H7 (cell line): ENCODE measurements at regions not wholly inside any gene's neighbourhood (a gene's known extent, or its start where the extent isn't known, plus 50 kb on each side); places are given as distances from the start of the nearest gene placed in this dataset.
A peak's percentile ranks its signal among the peaks of the same experiment; 100 is the strongest.

Source experiments
- DNase-seq: peaks from one replicate; pipeline ENCODE4 v3.0.0; 2012
- H3K27me3 ChIP-seq: 2 replicates; pipeline ENCODE4 v1.6.0; 2011; ENCODE audit warnings: mild to moderate bottlenecking, low read length; ENCODE audit not compliant: control insufficient read depth, insufficient read depth
- H3K36me3 ChIP-seq: replicated peaks from 2 replicates; pipeline ENCODE4 v1.5.1; 2011; ENCODE audit warnings: low read length; ENCODE audit not compliant: control insufficient read depth, insufficient read depth
- H3K4me3 ChIP-seq: 2 replicates; pipeline ENCODE4 v1.5.1; 2011; ENCODE audit warnings: low read depth, mild to moderate bottlenecking, control low read depth, low read length, moderate library complexity; ENCODE audit not compliant: insufficient read depth

GRCh38 chr9:23586906-23587305 is 239.1 kb downstream of the ELAVL2 start:
- no peaks in the 10 kb centered on the region for H3K27me3 ChIP-seq
- H3K36me3 ChIP-seq = no peaks in the 10 kb centered on the region
- no peak overlapping the region for H3K4me3 ChIP-seq
- DNase-seq = no peak

- no peak for DNase-seq
- Histone ChIP-seq H3K27me3 (no peaks in the 10 kb centered on the region), H3K36me3 (no peaks in the 10 kb centered on the region), H3K4me3 (no peak overlapping the region)
Measured at GRCh38 chr9:23587433-23587832, 238.6 kb downstream of the ELAVL2 start.

- peak; percentile 7 for DNase-seq
- Histone ChIP-seq H3K27me3 (no peaks in the 10 kb centered on the region), H3K4me3 (no peak overlapping the region), H3K36me3 (no peaks in the 10 kb centered on the region)
Measured at GRCh38 chr9:23587903-23588302, 238.1 kb downstream of the ELAVL2 start.

GRCh38 chr9:23590276-23591000 is 235.6 kb downstream of the ELAVL2 start:
- no peak for DNase-seq
- Histone ChIP-seq H3K4me3 (no peak overlapping the region), H3K36me3 (no peaks in the 10 kb centered on the region), H3K27me3 (no peaks in the 10 kb centered on the region)

GRCh38 chr9:23594421-23594820 is 231.6 kb downstream of the ELAVL2 start:
- Histone ChIP-seq H3K36me3 (no peaks in the 10 kb centered on the region), H3K27me3 (no peaks in the 10 kb centered on the region), H3K4me3 (no peak overlapping the region)
- no peak for DNase-seq

- no peak for DNase-seq
- Histone ChIP-seq H3K4me3 (no peak overlapping the region), H3K36me3 (no peaks in the 10 kb centered on the region), H3K27me3 (no peaks in the 10 kb centered on the region)
Measured at GRCh38 chr9:23596913-23597634, 229.0 kb downstream of the ELAVL2 start.

GRCh38 chr9:23598994-23599393 is 227.0 kb downstream of the ELAVL2 start:
- H3K4me3 ChIP-seq = no peak overlapping the region
- no peaks in the 10 kb centered on the region for H3K27me3 ChIP-seq
- H3K36me3 ChIP-seq = peaks cover 4% of the 10 kb centered on the region
- no peak for DNase-seq

GRCh38 chr9:23603311-23603710 is 222.7 kb downstream of the ELAVL2 start:
- H3K4me3 ChIP-seq = no peak overlapping the region
- peaks cover 7% of the 10 kb centered on the region for H3K36me3 ChIP-seq
- no peaks in the 10 kb centered on the region for H3K27me3 ChIP-seq
- no peak for DNase-seq

- DNase-seq = no peak
- no peak overlapping the region for H3K4me3 ChIP-seq
Measured at GRCh38 chr9:23606107-23606506, 219.9 kb downstream of the ELAVL2 start.

GRCh38 chr9:23608456-23608855 is 217.6 kb downstream of the ELAVL2 start:
- Histone ChIP-seq H3K36me3 (peaks cover 8% of the 10 kb centered on the region), H3K4me3 (no peak overlapping the region), H3K27me3 (no peaks in the 10 kb centered on the region)
- DNase-seq = no peak

More at GRCh38 chr9:23606107-23606506, 219.9 kb downstream of the ELAVL2 start:
- Histone ChIP-seq H3K36me3 (peaks cover 12% of the 10 kb centered on the region), H3K27me3 (no peaks in the 10 kb centered on the region)

- DNase-seq = no peak
- no peaks in the 10 kb centered on the region for H3K27me3 ChIP-seq
- peaks cover 8% of the 10 kb centered on the region for H3K36me3 ChIP-seq
- H3K4me3 ChIP-seq = no peak overlapping the region
Measured at GRCh38 chr9:23611869-23612268, 214.2 kb downstream of the ELAVL2 start.

GRCh38 chr9:23615569-23615968 is 210.5 kb downstream of the ELAVL2 start:
- DNase-seq = no peak
- Histone ChIP-seq H3K4me3 (no peak overlapping the region), H3K27me3 (no peaks in the 10 kb centered on the region), H3K36me3 (peaks cover 6% of the 10 kb centered on the region)

- no peak for DNase-seq
- peaks cover 4% of the 10 kb centered on the region for H3K36me3 ChIP-seq
- no peaks in the 10 kb centered on the region for H3K27me3 ChIP-seq
- no peak overlapping the region for H3K4me3 ChIP-seq
Measured at GRCh38 chr9:23621188-23621587, 204.9 kb downstream of the ELAVL2 start.

GRCh38 chr9:23621924-23622323 is 204.1 kb downstream of the ELAVL2 start:
- no peak overlapping the region for H3K4me3 ChIP-seq
- no peaks in the 10 kb centered on the region for H3K27me3 ChIP-seq
- DNase-seq = no peak
- peaks cover 4% of the 10 kb centered on the region for H3K36me3 ChIP-seq

- Histone ChIP-seq H3K27me3 (no peaks in the 10 kb centered on the region), H3K36me3 (peaks cover 4% of the 10 kb centered on the region), H3K4me3 (no peak overlapping the region)
- no peak for DNase-seq
Measured at GRCh38 chr9:23622396-23622795, 203.6 kb downstream of the ELAVL2 start.
